ENCODE measurements at regions not wholly inside any gene's neighbourhood (a gene's known extent, or its start where the extent isn't known, plus 50 kb on each side); places are given as distances from the start of the nearest gene placed in this dataset.

DNA sequence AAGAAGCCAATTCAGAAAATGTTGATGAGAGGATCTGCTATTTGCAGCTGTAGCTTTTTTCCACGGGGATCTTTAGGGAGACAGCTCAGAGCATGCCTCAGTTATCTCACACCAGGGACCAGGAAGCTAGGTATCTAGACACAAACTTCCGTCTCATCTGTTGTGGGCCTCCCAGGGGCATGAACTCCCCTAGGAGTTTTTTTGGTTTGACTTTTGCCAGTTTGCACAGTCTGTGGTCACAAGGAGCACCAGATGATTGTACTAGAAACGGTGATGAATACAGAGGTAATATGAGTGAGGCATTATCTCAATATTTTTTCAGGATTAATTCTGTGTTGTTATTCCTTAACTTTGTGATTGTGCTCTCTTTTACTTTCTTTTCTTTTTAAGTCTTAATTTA lies 533.2 kb upstream of the SEMA6A start:
- CTCF ChIA-PET (ENCODE audit: unreplicated experiment), result no interaction called here
- Histone ChIP-seq H3K27ac (ENCODE audit: low read depth, low read length, poor library complexity, severe bottlenecking) (no peak overlapping the region), H3K9me3 (ENCODE audit: low read length) (no peaks in the 10 kb centered on the region), H3K79me2 (ENCODE audit: insufficient read depth, low read depth, low read length) (no peaks in the 10 kb centered on the region), H3K9me2 (ENCODE audit: insufficient read depth, low read length) (no peaks in the 10 kb centered on the region), H3K4me3 (ENCODE audit: low read depth, low read length, poor library complexity, severe bottlenecking) (no peak overlapping the region), H3K4me2 (ENCODE audit: low read length) (no peak overlapping the region), H2AFZ (ENCODE audit: low read length) (no peak overlapping the region), H4K20me1 (ENCODE audit: insufficient read depth, low read length) (no peaks in the 10 kb centered on the region), H3K4me1 (ENCODE audit: insufficient read depth, low read length, poor library complexity, severe bottlenecking) (no peaks in the 10 kb centered on the region), H3K36me3 (ENCODE audit: insufficient read depth, low read length) (no peaks in the 10 kb centered on the region)
- intact Hi-C loops (cut with micrococcal nuclease; ENCODE audit: unreplicated experiment), result no loop called here
- POLR2A ChIA-PET, result no interaction called here
- BruUV-seq (replicated peaks), result no TSS peak
- TF ChIP-seq EZH2phosphoT487 (IDR thresholded peaks at IDR 0.05; ENCODE audit: borderline replicate concordance, low read depth, low read length), result no peak
- TF ChIP-seq CTCF (conservative IDR thresholded peaks at IDR 0.05; ENCODE audit: low read length), result no peak
- DNase-seq (ENCODE audit: low spot score), result no peak

- H3K36me3 ChIP-seq (ENCODE audit: insufficient read depth, low read length), result no peaks in the 10 kb centered on the region
- BruUV-seq (replicated peaks), result no TSS peak
- POLR2A ChIA-PET, result no interaction called here
These were observed 529.1 kb upstream of the SEMA6A start for GRCh38 chr5:117103703-117104102.

GRCh38 chr5:117102591-117102990 lies 528.0 kb upstream of the SEMA6A start:
- H3K36me3 ChIP-seq (ENCODE audit: insufficient read depth, low read length), result no peaks in the 10 kb centered on the region
- no peak overlapping the region for H3K27ac ChIP-seq (ENCODE audit: low read depth, low read length, poor library complexity, severe bottlenecking)
- H3K4me3 ChIP-seq (ENCODE audit: low read depth, low read length, poor library complexity, severe bottlenecking), result no peak overlapping the region
- H4K20me1 ChIP-seq (ENCODE audit: insufficient read depth, low read length), result no peaks in the 10 kb centered on the region
- CTCF ChIA-PET (ENCODE audit: unreplicated experiment), result no interaction called here
- H3K4me2 ChIP-seq (ENCODE audit: low read length), result no peak overlapping the region
- POLR2A ChIA-PET, result no interaction called here
- no peaks in the 10 kb centered on the region for H3K79me2 ChIP-seq (ENCODE audit: insufficient read depth, low read depth, low read length)
- H3K4me1 ChIP-seq (ENCODE audit: insufficient read depth, low read length, poor library complexity, severe bottlenecking), result no peaks in the 10 kb centered on the region
- TF ChIP-seq EZH2phosphoT487 (IDR thresholded peaks at IDR 0.05; ENCODE audit: borderline replicate concordance, low read depth, low read length) (no peak), CTCF (conservative IDR thresholded peaks at IDR 0.05; ENCODE audit: low read length) (no peak)
- H2AFZ ChIP-seq (ENCODE audit: low read length), result no peak overlapping the region
- H3K9me2 ChIP-seq (ENCODE audit: insufficient read depth, low read length), result no peaks in the 10 kb centered on the region
- intact Hi-C loops (cut with micrococcal nuclease; ENCODE audit: unreplicated experiment), result no loop called here
- BruUV-seq (replicated peaks), result no TSS peak
- H3K9me3 ChIP-seq (ENCODE audit: low read length), result no peaks in the 10 kb centered on the region
- no peak for DNase-seq (ENCODE audit: low spot score)

More at GRCh38 chr5:117103703-117104102, 529.1 kb upstream of the SEMA6A start:
- intact Hi-C loops (cut with micrococcal nuclease; ENCODE audit: unreplicated experiment), result no loop called here
- H2AFZ ChIP-seq (ENCODE audit: low read length), result no peak overlapping the region
- H3K4me3 ChIP-seq (ENCODE audit: low read depth, low read length, poor library complexity, severe bottlenecking), result no peak overlapping the region
- H3K9me2 ChIP-seq (ENCODE audit: insufficient read depth, low read length), result no peaks in the 10 kb centered on the region
- H3K79me2 ChIP-seq (ENCODE audit: insufficient read depth, low read depth, low read length), result no peaks in the 10 kb centered on the region
- CTCF ChIA-PET (ENCODE audit: unreplicated experiment), result no interaction called here
- no peak for TF ChIP-seq CTCF (conservative IDR thresholded peaks at IDR 0.05; ENCODE audit: low read length)
- no peak for TF ChIP-seq EZH2phosphoT487 (IDR thresholded peaks at IDR 0.05; ENCODE audit: borderline replicate concordance, low read depth, low read length)
- no peaks in the 10 kb centered on the region for H4K20me1 ChIP-seq (ENCODE audit: insufficient read depth, low read length)
- no peaks in the 10 kb centered on the region for H3K4me1 ChIP-seq (ENCODE audit: insufficient read depth, low read length, poor library complexity, severe bottlenecking)
- H3K9me3 ChIP-seq (ENCODE audit: low read length), result no peaks in the 10 kb centered on the region
- no peak for DNase-seq (ENCODE audit: low spot score)
- H3K4me2 ChIP-seq (ENCODE audit: low read length), result no peak overlapping the region
- no peak overlapping the region for H3K27ac ChIP-seq (ENCODE audit: low read depth, low read length, poor library complexity, severe bottlenecking)
